ENCODE measurements at regions not wholly inside any gene's neighbourhood (a gene's known extent, or its start where the extent isn't known, plus 50 kb on each side); places are given as distances from the start of the nearest gene placed in this dataset.

- no peak for DNase-seq
- Histone ChIP-seq H3K4me3 (ENCODE audit: low read depth, low read length) (no peak overlapping the region), H3K27ac (no peak overlapping the region), H3K36me3 (replicated peaks) (no peaks in the 10 kb centered on the region), H3K27me3 (replicated peaks) (no peaks in the 10 kb centered on the region)
- no peak for TF ChIP-seq CTCF (IDR thresholded peaks at IDR 0.05; ENCODE audit: low read depth, low read length, missing control alignments)
- in situ Hi-C loops (cut with HindIII; ENCODE audit: low pct_ligation_motif_present, low sequenced_read_pairs) = no loop called here
Observed at GRCh38 chr2:66696886-66697285, 262.0 kb downstream of the MEIS1 start.

GRCh38 chr2:66697366-66697765 is 262.4 kb downstream of the MEIS1 start:
- no peak for DNase-seq
- Histone ChIP-seq H3K36me3 (replicated peaks) (no peaks in the 10 kb centered on the region), H3K4me3 (ENCODE audit: low read depth, low read length) (no peak overlapping the region), H3K27ac (no peak overlapping the region), H3K27me3 (replicated peaks) (no peaks in the 10 kb centered on the region)
- TF ChIP-seq CTCF (IDR thresholded peaks at IDR 0.05; ENCODE audit: low read depth, low read length, missing control alignments) = no peak
- in situ Hi-C loops (cut with HindIII; ENCODE audit: low pct_ligation_motif_present, low sequenced_read_pairs) = no loop called here

- in situ Hi-C loops (cut with HindIII; ENCODE audit: low pct_ligation_motif_present, low sequenced_read_pairs) = no loop called here
- H3K27ac ChIP-seq = no peak overlapping the region
- no peak for DNase-seq
Observed at GRCh38 chr2:66698091-66698490, 263.2 kb downstream of the MEIS1 start.

GRCh38 chr2:66698576-66699239 is 263.8 kb downstream of the MEIS1 start:
- no peaks in the 10 kb centered on the region for H3K27me3 ChIP-seq (replicated peaks)
- TF ChIP-seq CTCF (IDR thresholded peaks at IDR 0.05; ENCODE audit: low read depth, low read length, missing control alignments) = no peak
- no peak overlapping the region for H3K27ac ChIP-seq
- H3K4me3 ChIP-seq (ENCODE audit: low read depth, low read length) = no peak overlapping the region
- in situ Hi-C loops (cut with HindIII; ENCODE audit: low pct_ligation_motif_present, low sequenced_read_pairs) = no loop called here
- H3K36me3 ChIP-seq (replicated peaks) = no peaks in the 10 kb centered on the region
- DNase-seq = no peak

More at GRCh38 chr2:66698091-66698490, 263.2 kb downstream of the MEIS1 start:
- TF ChIP-seq CTCF (IDR thresholded peaks at IDR 0.05; ENCODE audit: low read depth, low read length, missing control alignments) = no peak
- no peaks in the 10 kb centered on the region for H3K36me3 ChIP-seq (replicated peaks)
- H3K27me3 ChIP-seq (replicated peaks) = no peaks in the 10 kb centered on the region
- no peak overlapping the region for H3K4me3 ChIP-seq (ENCODE audit: low read depth, low read length)

GRCh38 chr2:66699416-66699792 is 264.5 kb downstream of the MEIS1 start:
- no peak for TF ChIP-seq CTCF (IDR thresholded peaks at IDR 0.05; ENCODE audit: low read depth, low read length, missing control alignments)
- Histone ChIP-seq H3K4me3 (ENCODE audit: low read depth, low read length) (no peak overlapping the region), H3K27ac (no peak overlapping the region), H3K36me3 (replicated peaks) (no peaks in the 10 kb centered on the region), H3K27me3 (replicated peaks) (no peaks in the 10 kb centered on the region)
- in situ Hi-C loops (cut with HindIII; ENCODE audit: low pct_ligation_motif_present, low sequenced_read_pairs) = no loop called here
- no peak for DNase-seq
